WERI-Rb-1 (cell line): ENCODE measurements at regions not wholly inside any gene's neighbourhood (a gene's known extent, or its start where the extent isn't known, plus 50 kb on each side); places are given as distances from the start of the nearest gene placed in this dataset.

Source experiments
- DNase-seq: peaks from one replicate; pipeline ENCODE4 v3.0.0-alpha.2; 2020
- H3K27ac ChIP-seq: fragments of 250-450 bp; sonication (Bioruptor Pico); 2 replicates; pipeline ENCODE4 v1.5.1; 2020; ENCODE audit warnings: mild to moderate bottlenecking, moderate library complexity
- H3K27me3 ChIP-seq: fragments of 250-450 bp; sonication (Bioruptor Pico); 2 replicates; pipeline ENCODE4 v1.5.1; 2021; ENCODE audit warnings: mild to moderate bottlenecking, low read depth, moderate library complexity; ENCODE audit not compliant: insufficient read depth, severe bottlenecking
- H3K36me3 ChIP-seq: fragments of 250-450 bp; sonication (Bioruptor Pico); 2 replicates; pipeline ENCODE4 v1.5.1; 2020; ENCODE audit warnings: mild to moderate bottlenecking, moderate library complexity
- H3K4me3 ChIP-seq: 2 replicates; pipeline ENCODE4 v1.5.1; 2011; ENCODE audit warnings: low read depth, mild to moderate bottlenecking, control low read depth, low read length
- H3K9me3 ChIP-seq: fragments of 250-450 bp; sonication (Bioruptor Pico); 2 replicates; pipeline ENCODE4 v1.5.1; 2021; ENCODE audit warnings: mild to moderate bottlenecking, moderate library complexity; ENCODE audit not compliant: severe bottlenecking
- TF ChIP-seq, protein P1 (sequence below): IDR thresholded peaks from 2 replicates; pipeline ENCODE4 v1.5.1; 2011; ENCODE audit warnings: low read depth, mild to moderate bottlenecking, control low read depth, inconsistent platforms, low read length

DNA sequence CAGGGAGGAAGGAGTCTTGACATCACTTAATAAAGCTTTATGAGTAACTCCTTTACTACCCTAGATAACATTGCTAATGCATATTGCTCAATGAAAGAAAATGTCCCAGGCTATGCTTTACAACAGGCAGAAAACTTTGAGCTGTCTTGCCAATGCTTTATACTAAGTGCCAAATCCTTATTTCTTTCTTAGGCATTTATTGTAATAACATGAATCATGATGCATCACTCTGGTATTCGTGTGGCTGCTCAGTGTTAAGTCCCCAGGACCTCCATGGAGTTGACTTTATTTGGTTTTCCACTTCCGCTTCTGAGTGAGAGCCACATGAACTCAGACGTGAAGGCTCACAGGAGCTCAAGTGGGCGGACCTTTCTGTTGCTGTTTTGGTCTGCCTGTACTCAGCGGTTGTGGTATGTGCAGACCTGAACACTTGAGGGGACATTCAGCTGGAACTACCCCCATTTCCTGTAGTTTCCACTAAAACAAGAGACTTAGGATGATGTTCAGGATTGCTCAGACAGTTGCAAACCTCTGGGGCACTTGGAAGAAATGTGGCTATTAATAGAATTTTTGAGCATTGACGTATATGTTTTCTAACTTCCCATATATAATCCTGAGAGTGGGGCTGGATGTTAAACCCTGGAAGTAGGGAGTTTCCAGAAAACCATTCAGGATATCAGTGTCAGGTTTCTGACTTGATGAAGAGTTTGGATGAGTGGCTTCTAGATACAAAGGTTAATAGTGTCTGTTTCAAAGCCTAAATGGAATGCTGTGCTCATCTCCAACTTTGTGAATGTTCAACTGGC lies 258.6 kb downstream of the MSRB3 start:
- Histone ChIP-seq H3K36me3 (no peaks in the 10 kb centered on the region), H3K27ac (no peak overlapping the region), H3K9me3 (peaks cover 5% of the 10 kb centered on the region), H3K27me3 (no peaks in the 10 kb centered on the region), H3K4me3 (no peak overlapping the region)
- TF ChIP-seq, protein P1, sequence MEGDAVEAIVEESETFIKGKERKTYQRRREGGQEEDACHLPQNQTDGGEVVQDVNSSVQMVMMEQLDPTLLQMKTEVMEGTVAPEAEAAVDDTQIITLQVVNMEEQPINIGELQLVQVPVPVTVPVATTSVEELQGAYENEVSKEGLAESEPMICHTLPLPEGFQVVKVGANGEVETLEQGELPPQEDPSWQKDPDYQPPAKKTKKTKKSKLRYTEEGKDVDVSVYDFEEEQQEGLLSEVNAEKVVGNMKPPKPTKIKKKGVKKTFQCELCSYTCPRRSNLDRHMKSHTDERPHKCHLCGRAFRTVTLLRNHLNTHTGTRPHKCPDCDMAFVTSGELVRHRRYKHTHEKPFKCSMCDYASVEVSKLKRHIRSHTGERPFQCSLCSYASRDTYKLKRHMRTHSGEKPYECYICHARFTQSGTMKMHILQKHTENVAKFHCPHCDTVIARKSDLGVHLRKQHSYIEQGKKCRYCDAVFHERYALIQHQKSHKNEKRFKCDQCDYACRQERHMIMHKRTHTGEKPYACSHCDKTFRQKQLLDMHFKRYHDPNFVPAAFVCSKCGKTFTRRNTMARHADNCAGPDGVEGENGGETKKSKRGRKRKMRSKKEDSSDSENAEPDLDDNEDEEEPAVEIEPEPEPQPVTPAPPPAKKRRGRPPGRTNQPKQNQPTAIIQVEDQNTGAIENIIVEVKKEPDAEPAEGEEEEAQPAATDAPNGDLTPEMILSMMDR = no peak
- no peak for DNase-seq

DNA sequence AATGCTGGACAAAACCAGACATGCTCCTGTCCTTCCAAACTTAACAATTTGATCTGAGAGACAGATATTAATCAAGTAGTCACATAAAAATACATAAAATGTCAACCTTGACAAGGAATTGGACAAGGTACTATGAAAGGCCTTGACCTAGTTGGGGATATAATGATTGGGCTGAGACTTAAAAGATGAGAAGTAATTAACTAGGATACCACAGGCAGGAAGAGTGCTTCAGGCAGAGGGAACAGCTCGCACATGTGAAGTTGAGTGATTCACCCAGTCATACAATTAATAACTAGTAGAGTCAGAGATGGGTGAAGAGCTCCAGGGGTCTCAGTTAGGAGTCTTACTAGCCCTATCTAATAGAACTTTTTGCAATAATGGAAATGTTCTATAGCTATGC lies 259.5 kb downstream of the MSRB3 start:
- no peak for DNase-seq
- H3K36me3 ChIP-seq = no peaks in the 10 kb centered on the region
- TF ChIP-seq, protein P1 = no peak
- no peak overlapping the region for H3K4me3 ChIP-seq
- no peak overlapping the region for H3K27ac ChIP-seq
- H3K27me3 ChIP-seq = no peaks in the 10 kb centered on the region
- H3K9me3 ChIP-seq = peaks cover 5% of the 10 kb centered on the region

DNA sequence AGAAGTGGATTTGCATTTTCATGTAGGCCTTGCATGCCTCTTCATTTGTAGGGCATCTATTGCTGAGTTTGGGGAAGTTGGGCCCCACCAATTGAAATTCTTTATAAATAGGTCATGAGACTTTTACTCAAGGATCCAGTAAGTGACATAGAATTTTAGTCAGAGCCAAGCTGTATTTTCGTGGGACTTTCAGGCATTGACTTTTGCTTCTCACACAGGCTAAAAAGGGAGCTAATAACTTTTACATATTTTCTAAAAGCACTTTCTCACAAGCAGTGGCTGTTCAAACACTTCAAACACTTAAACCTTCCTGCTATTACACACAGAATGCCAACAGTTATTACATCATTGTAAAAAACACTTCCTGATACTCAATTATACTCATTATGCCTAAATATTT lies 260.5 kb downstream of the MSRB3 start:
- Histone ChIP-seq H3K9me3 (peaks cover 5% of the 10 kb centered on the region), H3K27ac (no peak overlapping the region), H3K4me3 (no peak overlapping the region), H3K27me3 (no peaks in the 10 kb centered on the region), H3K36me3 (no peaks in the 10 kb centered on the region)
- TF ChIP-seq, protein P1 = no peak
- DNase-seq = no peak

DNA sequence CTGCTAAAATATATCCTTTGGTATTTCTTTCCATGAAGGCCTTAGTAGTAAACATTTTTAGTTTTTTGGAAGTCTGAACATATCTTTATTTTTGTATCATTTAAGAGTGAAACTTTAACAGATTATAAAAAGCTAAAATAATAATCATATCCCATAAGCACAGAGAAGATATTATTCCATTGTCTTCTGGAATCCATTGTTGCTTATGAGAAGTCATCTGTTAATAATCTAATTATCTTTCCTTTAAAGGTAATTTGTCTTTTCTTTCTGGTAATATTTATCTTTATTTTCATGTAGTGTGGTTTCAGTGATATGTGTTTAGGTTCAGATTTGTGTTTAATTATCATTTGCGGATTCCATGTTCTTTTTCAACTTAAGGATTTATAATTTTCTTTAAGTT lies 261.7 kb downstream of the MSRB3 start:
- H3K4me3 ChIP-seq = no peak overlapping the region
- no peaks in the 10 kb centered on the region for H3K27me3 ChIP-seq
- no peaks in the 10 kb centered on the region for H3K36me3 ChIP-seq
- TF ChIP-seq, protein P1 = no peak
- no peak for DNase-seq
- H3K9me3 ChIP-seq = peaks cover 5% of the 10 kb centered on the region
- H3K27ac ChIP-seq = no peak overlapping the region

DNA sequence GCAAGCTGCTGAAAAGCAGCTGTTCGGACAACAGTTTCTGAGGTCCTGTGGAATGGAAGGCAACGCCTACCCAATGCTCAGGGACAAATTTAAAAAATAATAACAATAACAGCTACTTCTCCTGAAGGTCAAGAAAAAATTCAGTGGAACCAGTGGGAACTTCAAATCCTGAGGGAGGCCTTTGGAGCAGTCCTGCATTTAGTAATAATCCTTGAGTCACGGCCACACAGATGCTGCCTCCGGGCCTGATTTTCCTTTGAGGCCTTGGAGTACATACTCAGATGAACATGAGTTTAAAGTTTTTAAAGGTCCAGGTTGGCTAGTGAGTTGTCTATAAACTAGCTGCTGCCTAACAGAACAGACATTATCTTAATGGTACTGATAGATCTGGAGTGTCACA lies 268.0 kb downstream of the MSRB3 start:
- no peaks in the 10 kb centered on the region for H3K27me3 ChIP-seq
- no peak overlapping the region for H3K4me3 ChIP-seq
- no peaks in the 10 kb centered on the region for H3K9me3 ChIP-seq
- no peaks in the 10 kb centered on the region for H3K36me3 ChIP-seq
- TF ChIP-seq, protein P1 = no peak
- no peak overlapping the region for H3K27ac ChIP-seq
- DNase-seq = no peak
